Dendritic cell treated with granulocyte-macrophage colony-stimulating factor and Interleukin-4, amounts not matched to agents 40 ng/mL and 50 ng/mL, for 4 days (primary cell): ENCODE measurements at regions not wholly inside any gene's neighbourhood (a gene's known extent, or its start where the extent isn't known, plus 50 kb on each side); places are given as distances from the start of the nearest gene placed in this dataset.
"Not testable (repeated sequence)": the region's sequence is repeated elsewhere in the genome, so short reads cannot be mapped to it uniquely, and the experiment has no call there.

Experiments used
- H3K27ac Mint-ChIP-seq: one replicate; pipeline ENCODE4 v1.8.0; 2022; ENCODE audit warnings: mild to moderate bottlenecking, mixed read lengths
- H3K27me3 Mint-ChIP-seq: one replicate; pipeline ENCODE4 v1.8.0; 2022; ENCODE audit warnings: mild to moderate bottlenecking, mixed read lengths
- H3K36me3 Mint-ChIP-seq: one replicate; pipeline ENCODE4 v1.8.0; 2022; ENCODE audit warnings: low read depth, mixed read lengths
- H3K4me1 Mint-ChIP-seq: one replicate; pipeline ENCODE4 v1.8.0; 2022; ENCODE audit warnings: low read depth, mixed read lengths
- H3K4me3 Mint-ChIP-seq: one replicate; pipeline ENCODE4 v1.8.0; 2022; ENCODE audit warnings: mild to moderate bottlenecking, moderate library complexity, mixed read lengths
- H3K9me3 Mint-ChIP-seq: one replicate; pipeline ENCODE4 v1.8.0; 2022; ENCODE audit warnings: mixed read lengths
- intact Hi-C: fragments of 100-400 bp; cut with micrococcal nuclease; formaldehyde crosslinking; loops from one replicate; pipeline ENCODE4 v1.15.0; 2022

GRCh38 chr6:92117800-92118199 lies 1301.6 kb downstream of the EPHA7 start:
- H3K27ac Mint-ChIP-seq: no peak overlapping the region
- intact Hi-C loops: no loop called here
- no peaks in the 10 kb centered on the region for H3K27me3 Mint-ChIP-seq
- peaks cover 18% of the 10 kb centered on the region for H3K4me1 Mint-ChIP-seq
- H3K4me3 Mint-ChIP-seq: no peak overlapping the region
- H3K36me3 Mint-ChIP-seq: no peaks in the 10 kb centered on the region
- H3K9me3 Mint-ChIP-seq: no peaks in the 10 kb centered on the region

- H3K4me1 Mint-ChIP-seq: peaks cover 33% of the 10 kb centered on the region
- H3K27ac Mint-ChIP-seq: no peak overlapping the region
- peaks cover 5% of the 10 kb centered on the region for H3K9me3 Mint-ChIP-seq
- intact Hi-C loops: no loop called here
- H3K27me3 Mint-ChIP-seq: no peaks in the 10 kb centered on the region
- H3K4me3 Mint-ChIP-seq: no peak overlapping the region
- H3K36me3 Mint-ChIP-seq: no peaks in the 10 kb centered on the region
Measured at GRCh38 chr6:92114797-92115196, 1304.6 kb downstream of the EPHA7 start.

- Mint-ChIP-seq H3K36me3 (no peaks in the 10 kb centered on the region), H3K4me1 (peaks cover 37% of the 10 kb centered on the region), H3K27me3 (no peaks in the 10 kb centered on the region)
Measured at GRCh38 chr6:92114091-92114675, 1305.2 kb downstream of the EPHA7 start.

GRCh38 chr6:92111386-92111785 lies 1308.0 kb downstream of the EPHA7 start:
- no peaks in the 10 kb centered on the region for H3K27me3 Mint-ChIP-seq
- H3K27ac Mint-ChIP-seq: no peak overlapping the region
- H3K4me3 Mint-ChIP-seq: no peak overlapping the region
- intact Hi-C loops: no loop called here
- peaks cover 35% of the 10 kb centered on the region for H3K9me3 Mint-ChIP-seq
- peaks cover 37% of the 10 kb centered on the region for H3K4me1 Mint-ChIP-seq
- H3K36me3 Mint-ChIP-seq: no peaks in the 10 kb centered on the region

More at GRCh38 chr6:92114091-92114675, 1305.2 kb downstream of the EPHA7 start:
- intact Hi-C loops: no loop called here
- peaks cover 8% of the 10 kb centered on the region for H3K9me3 Mint-ChIP-seq
- H3K4me3 Mint-ChIP-seq: no peak overlapping the region
- H3K27ac Mint-ChIP-seq: no peak overlapping the region

- Mint-ChIP-seq H3K4me1 (peaks cover 28% of the 10 kb centered on the region), H3K9me3 (peaks cover 35% of the 10 kb centered on the region), H3K36me3 (no peaks in the 10 kb centered on the region), H3K4me3 (no peak overlapping the region), H3K27ac (peak overlapping the region; percentile 67), H3K27me3 (no peaks in the 10 kb centered on the region)
- intact Hi-C loops: no loop called here
Measured at GRCh38 chr6:92110403-92110802, 1309.0 kb downstream of the EPHA7 start.

DNA sequence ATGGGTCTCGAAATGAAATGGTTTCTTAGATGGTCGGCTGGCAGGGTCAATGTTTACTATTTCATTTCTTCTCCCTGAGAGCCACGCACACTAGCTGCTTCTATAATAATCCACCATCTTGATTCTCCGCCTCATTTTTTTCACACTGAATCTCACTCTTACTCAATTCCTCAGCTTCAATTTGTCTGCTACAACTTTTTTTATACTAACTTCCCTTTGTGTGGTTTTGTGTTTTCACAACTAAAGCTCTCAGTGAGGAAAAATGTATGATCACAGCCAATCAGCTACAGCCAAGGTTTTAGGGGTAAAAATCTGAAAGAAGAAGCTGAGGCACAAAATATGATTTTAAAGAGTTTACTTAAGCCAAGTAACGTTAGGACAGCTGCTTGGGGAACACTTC lies 1309.4 kb downstream of the EPHA7 start:
- intact Hi-C loops: no loop called here
- H3K4me3 Mint-ChIP-seq: peak overlapping the region; percentile 1
- H3K9me3 Mint-ChIP-seq: peaks cover 35% of the 10 kb centered on the region
- H3K27ac Mint-ChIP-seq: peak overlapping the region; percentile 67
- H3K4me1 Mint-ChIP-seq: peaks cover 28% of the 10 kb centered on the region
- no peaks in the 10 kb centered on the region for H3K36me3 Mint-ChIP-seq
- H3K27me3 Mint-ChIP-seq: no peaks in the 10 kb centered on the region

DNA sequence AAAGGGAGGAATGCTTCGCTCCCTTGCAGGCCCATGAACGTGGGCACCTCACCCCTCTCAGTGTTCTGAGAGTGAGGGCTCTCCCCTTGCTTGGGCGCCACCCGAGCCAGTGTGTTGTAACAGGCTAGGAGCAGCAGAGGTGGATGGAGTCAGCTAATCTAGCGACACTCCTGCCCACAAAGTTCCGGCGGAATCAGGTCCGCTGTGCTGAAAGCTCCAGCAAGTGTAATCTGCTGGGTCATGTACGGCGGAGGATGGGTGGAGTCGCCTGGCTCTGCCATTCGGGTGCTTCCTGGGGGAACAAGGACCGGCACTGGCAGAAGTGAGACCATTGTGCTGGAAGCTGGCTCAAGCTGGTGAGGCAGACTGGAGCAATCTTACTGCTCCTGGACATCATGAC lies 1310.1 kb downstream of the EPHA7 start:
- H3K27ac Mint-ChIP-seq: no peak overlapping the region
- no peak overlapping the region for H3K4me3 Mint-ChIP-seq
- peaks cover 36% of the 10 kb centered on the region for H3K9me3 Mint-ChIP-seq
- no peaks in the 10 kb centered on the region for H3K36me3 Mint-ChIP-seq
- no peaks in the 10 kb centered on the region for H3K27me3 Mint-ChIP-seq
- intact Hi-C loops: no loop called here
- H3K4me1 Mint-ChIP-seq: peaks cover 28% of the 10 kb centered on the region

- H3K4me1 Mint-ChIP-seq: peaks cover 8% of the 10 kb centered on the region
- intact Hi-C loops: no loop called here
- peaks cover 6% of the 10 kb centered on the region for H3K27me3 Mint-ChIP-seq
- H3K27ac Mint-ChIP-seq: no peak overlapping the region
- H3K9me3 Mint-ChIP-seq: no peaks in the 10 kb centered on the region
- no peak overlapping the region for H3K4me3 Mint-ChIP-seq
- no peaks in the 10 kb centered on the region for H3K36me3 Mint-ChIP-seq
Measured at GRCh38 chr6:92086750-92087149, 1332.6 kb downstream of the EPHA7 start.

GRCh38 chr6:92083914-92084313 lies 1335.4 kb downstream of the EPHA7 start:
- intact Hi-C loops, H3K4me3 Mint-ChIP-seq, H3K4me1 Mint-ChIP-seq, H3K27ac Mint-ChIP-seq, H3K27me3 Mint-ChIP-seq, H3K36me3 Mint-ChIP-seq: not testable (repeated sequence)
- H3K9me3 Mint-ChIP-seq: peaks cover 13% of the 10 kb centered on the region

- no peaks in the 10 kb centered on the region for H3K27me3 Mint-ChIP-seq
Measured at GRCh38 chr6:92072387-92072786, 1347.0 kb downstream of the EPHA7 start.

DNA sequence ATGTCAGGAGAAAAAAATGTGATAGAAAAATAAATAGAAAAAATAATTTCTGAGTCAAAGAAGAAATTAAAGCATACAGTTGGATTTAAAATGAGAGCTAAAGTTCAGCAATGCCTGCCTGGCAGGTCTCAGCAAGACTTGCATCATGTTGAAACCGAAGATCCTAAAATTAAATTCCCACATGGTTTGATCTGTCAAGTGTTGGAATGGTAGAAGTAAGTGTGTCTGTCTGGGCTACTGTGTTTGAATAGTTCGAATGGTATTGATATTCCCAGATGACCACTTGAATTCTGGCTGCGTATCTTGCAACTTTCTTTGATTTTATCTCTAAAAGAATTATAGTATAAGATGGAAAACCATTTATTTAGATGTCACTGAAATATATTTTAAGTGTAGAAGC lies 1349.6 kb downstream of the EPHA7 start:
- H3K27me3 Mint-ChIP-seq: no peaks in the 10 kb centered on the region
- intact Hi-C loops: no loop called here
- peaks cover 8% of the 10 kb centered on the region for H3K4me1 Mint-ChIP-seq
- no peaks in the 10 kb centered on the region for H3K36me3 Mint-ChIP-seq
- no peak overlapping the region for H3K4me3 Mint-ChIP-seq
- H3K9me3 Mint-ChIP-seq: no peaks in the 10 kb centered on the region
- no peak overlapping the region for H3K27ac Mint-ChIP-seq

More at GRCh38 chr6:92072387-92072786, 1347.0 kb downstream of the EPHA7 start:
- Mint-ChIP-seq H3K27ac (no peak overlapping the region), H3K4me1 (peaks cover 8% of the 10 kb centered on the region), H3K4me3 (no peak overlapping the region), H3K36me3 (no peaks in the 10 kb centered on the region), H3K9me3 (no peaks in the 10 kb centered on the region)
- intact Hi-C loops: no loop called here

DNA sequence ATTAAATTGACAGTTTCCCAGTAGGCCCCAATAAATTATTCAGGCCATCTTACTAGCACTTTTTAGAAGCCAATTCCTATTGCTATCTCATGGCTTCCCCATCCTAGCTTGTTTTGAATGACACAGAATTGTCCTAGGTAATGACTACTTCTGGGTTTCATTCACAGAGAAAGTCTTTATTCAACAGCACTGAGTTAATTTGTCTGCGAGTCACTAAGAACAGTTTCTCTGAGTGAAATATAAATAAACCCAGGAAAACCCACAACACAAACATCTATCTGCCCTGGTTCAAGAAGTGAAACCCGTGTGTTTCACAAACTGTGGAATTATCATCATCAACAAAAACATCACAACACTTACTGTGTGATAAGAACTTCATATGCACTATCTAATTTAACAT lies 1366.8 kb downstream of the EPHA7 start:
- Mint-ChIP-seq H3K9me3 (no peaks in the 10 kb centered on the region), H3K27me3 (no peaks in the 10 kb centered on the region), H3K36me3 (no peaks in the 10 kb centered on the region), H3K4me1 (no peaks in the 10 kb centered on the region), H3K27ac (no peak overlapping the region), H3K4me3 (no peak overlapping the region)
- intact Hi-C loops: no loop called here

GRCh38 chr6:92050216-92050615 lies 1369.1 kb downstream of the EPHA7 start:
- Mint-ChIP-seq H3K4me1 (no peaks in the 10 kb centered on the region), H3K27me3 (no peaks in the 10 kb centered on the region), H3K27ac (no peak overlapping the region), H3K4me3 (no peak overlapping the region), H3K36me3 (no peaks in the 10 kb centered on the region), H3K9me3 (no peaks in the 10 kb centered on the region)
- intact Hi-C loops: no loop called here

DNA sequence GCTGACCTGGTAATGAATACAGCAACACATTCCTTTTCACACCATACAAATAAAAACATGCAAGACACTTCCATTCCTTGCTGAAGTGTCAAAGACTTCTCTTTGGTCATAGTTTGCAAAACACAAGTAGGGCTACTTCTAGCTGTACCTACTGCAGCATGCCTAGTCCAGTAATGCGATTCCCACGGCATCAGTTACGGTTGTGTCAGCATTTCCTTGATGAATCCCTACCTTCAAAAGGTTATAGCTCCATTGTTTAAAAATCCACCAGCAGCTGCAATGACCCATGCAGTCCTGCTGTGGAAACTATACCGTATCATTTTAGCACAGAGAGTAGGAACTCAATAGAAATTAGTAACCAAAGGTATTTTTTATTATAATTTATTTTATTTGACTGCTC lies 1371.5 kb downstream of the EPHA7 start:
- Mint-ChIP-seq H3K27ac (no peak overlapping the region), H3K4me1 (no peaks in the 10 kb centered on the region), H3K9me3 (no peaks in the 10 kb centered on the region), H3K4me3 (no peak overlapping the region), H3K27me3 (no peaks in the 10 kb centered on the region), H3K36me3 (no peaks in the 10 kb centered on the region)
- intact Hi-C loops: no loop called here

- intact Hi-C loops: no loop called here
- Mint-ChIP-seq H3K9me3 (no peaks in the 10 kb centered on the region), H3K4me1 (no peaks in the 10 kb centered on the region), H3K4me3 (no peak overlapping the region), H3K27me3 (no peaks in the 10 kb centered on the region), H3K36me3 (no peaks in the 10 kb centered on the region), H3K27ac (no peak overlapping the region)
Measured at GRCh38 chr6:92047152-92047850, 1372.1 kb downstream of the EPHA7 start.
